ENCODE measurements at regions not wholly inside any gene's neighbourhood (a gene's known extent, or its start where the extent isn't known, plus 50 kb on each side); places are given as distances from the start of the nearest gene placed in this dataset.

GRCh38 chr1:5662086-5662743 lies 330.0 kb downstream of the NPHP4 start:
- TF ChIP-seq RORB (CRISPR knock-in tag; IDR thresholded peaks at IDR 0.05) = no peak
- TF ChIP-seq CREB1 (CRISPR knock-in tag; IDR thresholded peaks at IDR 0.05) = no peak
- no peak for TF ChIP-seq FOXJ3 (CRISPR knock-in tag; IDR thresholded peaks at IDR 0.05; ENCODE audit: borderline replicate concordance)
- TF ChIP-seq TCF7 (CRISPR knock-in tag; IDR thresholded peaks at IDR 0.05; ENCODE audit: low read depth) = no peak
- TF ChIP-seq CTCF (IDR thresholded peaks at IDR 0.05) = no peak
- no peak for TF ChIP-seq GABPB1 (CRISPR knock-in tag; IDR thresholded peaks at IDR 0.05)
- no peak for TF ChIP-seq ZNF512 (CRISPR knock-in tag; IDR thresholded peaks at IDR 0.05; ENCODE audit: borderline replicate concordance)
- no peak for TF ChIP-seq E2F5 (CRISPR knock-in tag; IDR thresholded peaks at IDR 0.05)
- TF ChIP-seq MAX (CRISPR knock-in tag; IDR thresholded peaks at IDR 0.05) = no peak
- no peak for TF ChIP-seq KAT7 (CRISPR knock-in tag; IDR thresholded peaks at IDR 0.05; ENCODE audit: borderline replicate concordance)
- no peak for TF ChIP-seq ZNF219 (CRISPR knock-in tag; IDR thresholded peaks at IDR 0.05; ENCODE audit: borderline replicate concordance)
- no peak for TF ChIP-seq ETV6 (CRISPR knock-in tag; IDR thresholded peaks at IDR 0.05)
- TF ChIP-seq MXD4 (CRISPR knock-in tag; IDR thresholded peaks at IDR 0.05; ENCODE audit: borderline replicate concordance) = no peak
- no peak for TF ChIP-seq ZNF232 (CRISPR knock-in tag; IDR thresholded peaks at IDR 0.05)

All from WTC11 (cell line).